A549 (cell line): ENCODE measurements at regions not wholly inside any gene's neighbourhood (a gene's known extent, or its start where the extent isn't known, plus 50 kb on each side); places are given as distances from the start of the nearest gene placed in this dataset.

Experiments
- ATAC-seq, 2 experiments: fragments of 200-7000 bp in 1 of 2; fragments of >200 bp in 1 of 2; cut with Nextera tagmentation in 1 of 2; cut with Tn5 transposase in 1 of 2; 3 replicates each; pipeline versions ENCODE4 v1.8.0 to v1.9.1; 2018 to 2020; ENCODE audit warnings: mild to moderate bottlenecking in 1 of 2, moderate library complexity in 1 of 2
- CTCF ChIA-PET: fragments of 300-600 bp; sonication (Branson Sonifier 250); formaldehyde crosslinking; extraction: SDS; loops from one replicate; lab custom pipeline; 2021; ENCODE audit warnings: antibody characterized with exemption, inconsistent platforms; lab: Yijun Ruan, JAX
- POLR2A ChIA-PET: fragments of 350-600 bp; formaldehyde crosslinking; extraction: SDS; loops from one replicate; lab custom pipeline; 2021; ENCODE audit warnings: antibody characterized with exemption, inconsistent platforms; lab: Yijun Ruan, JAX
- DNase-seq, 2 experiments: peaks; one replicate each; pipeline versions ENCODE4 v3.0.0 to v3.0.0-alpha.2; 2011 to 2016; ENCODE audit warnings: low read depth in 1 of 2, low spot score in 1 of 2
- FAIRE-seq: peaks from 2 replicates; lab custom pipeline; 2011; peaks lifted over from hg19 to GRCh38; lab: Jason Lieb, UNC
- H3K27ac ChIP-seq, 2 experiments: fragments of >200 bp; sonication (Bioruptor Twin); formaldehyde crosslinking; 3 replicates each; pipeline ENCODE4 v1.5.1; 2016 to 2017
- H3K4me1 ChIP-seq: fragments of >200 bp; sonication (Bioruptor Twin); formaldehyde crosslinking; 3 replicates; pipeline ENCODE4 v1.6.1; 2016
- H3K4me2 ChIP-seq: fragments of >200 bp; sonication (Bioruptor Twin); formaldehyde crosslinking; 3 replicates; pipeline ENCODE4 v1.6.1; 2016
- H3K4me3 ChIP-seq: fragments of >200 bp; sonication (Bioruptor Twin); formaldehyde crosslinking; 3 replicates; pipeline ENCODE4 v1.5.1; 2016
- H3K9me3 ChIP-seq: fragments of >200 bp; sonication (Bioruptor Twin); formaldehyde crosslinking; 3 replicates; pipeline ENCODE4 v1.6.1; 2016
- CEBPB ChIP-seq, 2 experiments: fragments of >200 bp in 1 of 2; sonication (Bioruptor Twin) in 1 of 2; formaldehyde crosslinking in 1 of 2; IDR thresholded peaks; 2 replicates each; pipeline ENCODE4 v1.6.1; 2012 to 2016
- CHD2 ChIP-seq: fragments of 150-350 bp; IDR thresholded peaks from 2 replicates; pipeline ENCODE4 v1.6.1; 2014; ENCODE audit warnings: low read length; ENCODE audit not compliant: partially characterized antibody
- ELK1 ChIP-seq: fragments of 150-350 bp; IDR thresholded peaks from 2 replicates; pipeline ENCODE4 v1.6.1; 2014; ENCODE audit warnings: low read depth, mild to moderate bottlenecking, low read length
- EP300 ChIP-seq, 2 experiments: fragments of >200 bp; sonication (Bioruptor Twin); formaldehyde crosslinking; IDR thresholded peaks; 2 replicates in 1 of 2; 3 replicates in 1 of 2; pipeline ENCODE4 v1.6.1; 2016 to 2017
- FOSL2 ChIP-seq, 2 experiments: fragments of 450-650 bp in 1 of 2; fragments of >200 bp in 1 of 2; sonication (Bioruptor Twin) in 1 of 2; formaldehyde crosslinking; IDR thresholded peaks; 2 replicates each; pipeline versions ENCODE4 v1.5.0 to v1.6.1; 2016 to 2020; ENCODE audit warnings: mild to moderate bottlenecking in 1 of 2, moderate library complexity in 1 of 2
- GATA3 ChIP-seq: IDR thresholded peaks from 2 replicates; pipeline ENCODE4 v1.6.1; 2012; ENCODE audit warnings: borderline replicate concordance
- HDAC2 ChIP-seq: fragments of 200-600 bp; sonication (generic); IDR thresholded peaks from 2 replicates; pipeline ENCODE4 v1.6.1; 2016
- HES2 ChIP-seq: fragments of >200 bp; sonication (Bioruptor Twin); formaldehyde crosslinking; IDR thresholded peaks from 2 replicates; pipeline ENCODE4 v1.6.1; 2016
- HEYL ChIP-seq: fragments of 250-450 bp; sonication (Bioruptor Pico); IDR thresholded peaks from 2 replicates; pipeline ENCODE4 v1.8.0; 2021; ENCODE audit warnings: mild to moderate bottlenecking, moderate library complexity
- HMGXB4 ChIP-seq: fragments of 250-450 bp; sonication (Bioruptor Pico); IDR thresholded peaks from 2 replicates; pipeline ENCODE4 v1.5.0; 2021; ENCODE audit warnings: mild to moderate bottlenecking, moderate library complexity, borderline replicate concordance
- HOXA7 ChIP-seq: fragments of 250-450 bp; sonication (Bioruptor Pico); IDR thresholded peaks from 2 replicates; pipeline ENCODE4 v1.5.0; 2020; ENCODE audit warnings: mild to moderate bottlenecking, moderate library complexity
- HOXB5 ChIP-seq: fragments of 250-450 bp; sonication (Bioruptor Pico); IDR thresholded peaks from 2 replicates; pipeline ENCODE4 v1.5.0; 2020; ENCODE audit warnings: mild to moderate bottlenecking, moderate library complexity
- JUNB ChIP-seq: fragments of >200 bp; sonication (Bioruptor Twin); formaldehyde crosslinking; IDR thresholded peaks from 2 replicates; pipeline ENCODE4 v1.6.1; 2016
- KDM5A ChIP-seq: fragments of 200-600 bp; sonication (generic); IDR thresholded peaks from 2 replicates; pipeline ENCODE4 v1.6.1; 2016; ENCODE audit warnings: antibody characterized with exemption, mild to moderate bottlenecking
- MAFK ChIP-seq: fragments of 450-650 bp; IDR thresholded peaks from 2 replicates; pipeline ENCODE4 v1.6.1; 2014; ENCODE audit not compliant: partially characterized antibody
- MYC ChIP-seq: IDR thresholded peaks from 2 replicates; pipeline ENCODE4 v1.6.1; 2012; ENCODE audit warnings: mild to moderate bottlenecking, inconsistent platforms, low read length, improper control_type of control experiment, borderline replicate concordance
- NR3C1 ChIP-seq: fragments of >200 bp; sonication (Bioruptor Twin); formaldehyde crosslinking; IDR thresholded peaks from 3 replicates; pipeline ENCODE4 v1.6.1; 2017
- POLR2AphosphoS2 ChIP-seq: conservative IDR thresholded peaks from 2 replicates; pipeline ENCODE4 v1.6.1; 2012; ENCODE audit warnings: low read length, improper control_type of control experiment, inconsistent platforms
- RAD21 ChIP-seq, 2 experiments: fragments of >200 bp in 1 of 2; sonication (Bioruptor Twin) in 1 of 2; formaldehyde crosslinking in 1 of 2; IDR thresholded peaks in 1 of 2; conservative IDR thresholded peaks in 1 of 2; 2 replicates in 1 of 2; 3 replicates in 1 of 2; pipeline ENCODE4 v1.6.1; 2012 to 2018; ENCODE audit warnings: inconsistent platforms in 1 of 2
- RCOR1 ChIP-seq: fragments of 150-350 bp; IDR thresholded peaks from 2 replicates; pipeline ENCODE4 v1.6.1; 2014; ENCODE audit warnings: antibody characterized with exemption, low read length, low read depth
- RNF2 ChIP-seq: fragments of 200-600 bp; sonication (generic); IDR thresholded peaks from 2 replicates; pipeline ENCODE4 v1.6.1; 2016; ENCODE audit warnings: low read depth, mild to moderate bottlenecking, antibody characterized with exemption, moderate library complexity, borderline replicate concordance
- SMC3 ChIP-seq: fragments of >200 bp; sonication (Bioruptor Twin); formaldehyde crosslinking; IDR thresholded peaks from 3 replicates; pipeline ENCODE4 v1.6.1; 2018; ENCODE audit warnings: inconsistent platforms
- USF2 ChIP-seq: fragments of 450-650 bp; IDR thresholded peaks from 2 replicates; pipeline ENCODE4 v1.6.1; 2014; ENCODE audit warnings: antibody characterized with exemption
- ZC3H11A ChIP-seq: fragments of 450-650 bp; IDR thresholded peaks from 2 replicates; pipeline ENCODE4 v1.6.1; 2014; ENCODE audit warnings: antibody characterized with exemption, mild to moderate bottlenecking
- ZSCAN20 ChIP-seq: fragments of 250-450 bp; sonication (Bioruptor Pico); IDR thresholded peaks from 2 replicates; pipeline ENCODE4 v1.8.0; 2022; ENCODE audit warnings: mild to moderate bottlenecking, moderate library complexity
- WGBS: methylation state at CpG from one replicate; pipeline ENCODE4 v1.1.6; 2017; ENCODE audit errors: missing lambda C conversion rate; 5-methylcytosine and 5-hydroxymethylcytosine counted together
- TF ChIP-seq, protein P1 (sequence below): IDR thresholded peaks from 2 replicates; pipeline ENCODE4 v1.6.1; 2012
- TF ChIP-seq, protein P2 (sequence below): IDR thresholded peaks from 2 replicates; pipeline ENCODE4 v1.6.1; 2012; ENCODE audit warnings: low read depth, borderline replicate concordance
- TF ChIP-seq, protein P3 (sequence below): fragments of >200 bp; sonication (Bioruptor Twin); formaldehyde crosslinking; IDR thresholded peaks from 3 replicates; pipeline ENCODE4 v1.5.1; 2016

- no peak for ATAC-seq
- ChIA-PET POLR2A (no interaction called here), CTCF (interaction anchor here (0.8 kb wide), 1 partner anchor 132 kb away, joined by 3 read pairs; no protein-coding TSS in a partner anchor)
- Histone ChIP-seq H3K4me1 (no peaks in the 10 kb centered on the region), H3K9me3 (no peaks in the 10 kb centered on the region; the same call in 2 of the 3 replicates), H3K4me3 (no peak overlapping the region), H3K4me2 (no peak overlapping the region), H3K27ac (no peak overlapping the region)
- no peak for DNase-seq
- WGBS = 37% methylated on average over 12 of the region's 12 CpGs
- no peak for FAIRE-seq
- TF ChIP-seq FOSL2 (IDR thresholded peaks at IDR 0.05) (no peak), FOSL2 (CRISPR knock-in tag; IDR thresholded peaks at IDR 0.05) (no peak), MAFK (no peak), NR3C1 (no peak), RNF2 (no peak), EP300 (IDR thresholded peaks at IDR 0.05) (no peak), HOXA7 (CRISPR knock-in tag) (no peak), HES2 (no peak), MYC (no peak), RAD21 (conservative IDR thresholded peaks at IDR 0.05 in 1 of 2, IDR thresholded peaks at IDR 0.05 in 1 of 2) (no peak)
- TF ChIP-seq, protein P1, sequence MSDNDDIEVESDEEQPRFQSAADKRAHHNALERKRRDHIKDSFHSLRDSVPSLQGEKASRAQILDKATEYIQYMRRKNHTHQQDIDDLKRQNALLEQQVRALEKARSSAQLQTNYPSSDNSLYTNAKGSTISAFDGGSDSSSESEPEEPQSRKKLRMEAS = no peak
- TF ChIP-seq, protein P2, sequence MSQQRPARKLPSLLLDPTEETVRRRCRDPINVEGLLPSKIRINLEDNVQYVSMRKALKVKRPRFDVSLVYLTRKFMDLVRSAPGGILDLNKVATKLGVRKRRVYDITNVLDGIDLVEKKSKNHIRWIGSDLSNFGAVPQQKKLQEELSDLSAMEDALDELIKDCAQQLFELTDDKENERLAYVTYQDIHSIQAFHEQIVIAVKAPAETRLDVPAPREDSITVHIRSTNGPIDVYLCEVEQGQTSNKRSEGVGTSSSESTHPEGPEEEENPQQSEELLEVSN = no peak
Observed at GRCh38 chr2:128477026-128477820, 158.6 kb upstream of the HS6ST1 start.

- H3K27ac ChIP-seq = no peak overlapping the region
- TF ChIP-seq MAFK (no peak), USF2 (no peak), CEBPB (IDR thresholded peaks at IDR 0.05) (no peak), HOXB5 (CRISPR knock-in tag) (no peak), KDM5A (no peak), HEYL (CRISPR knock-in tag) (no peak), ZSCAN20 (CRISPR knock-in tag) (no peak), RCOR1 (no peak), ELK1 (no peak), ZC3H11A (no peak), GATA3 (no peak), POLR2AphosphoS2 (no peak), HDAC2 (no peak), SMC3 (no peak), RNF2 (no peak), CHD2 (no peak), HMGXB4 (CRISPR knock-in tag) (no peak), JUNB (no peak)
- TF ChIP-seq, protein P2 = no peak
- TF ChIP-seq, protein P3, sequence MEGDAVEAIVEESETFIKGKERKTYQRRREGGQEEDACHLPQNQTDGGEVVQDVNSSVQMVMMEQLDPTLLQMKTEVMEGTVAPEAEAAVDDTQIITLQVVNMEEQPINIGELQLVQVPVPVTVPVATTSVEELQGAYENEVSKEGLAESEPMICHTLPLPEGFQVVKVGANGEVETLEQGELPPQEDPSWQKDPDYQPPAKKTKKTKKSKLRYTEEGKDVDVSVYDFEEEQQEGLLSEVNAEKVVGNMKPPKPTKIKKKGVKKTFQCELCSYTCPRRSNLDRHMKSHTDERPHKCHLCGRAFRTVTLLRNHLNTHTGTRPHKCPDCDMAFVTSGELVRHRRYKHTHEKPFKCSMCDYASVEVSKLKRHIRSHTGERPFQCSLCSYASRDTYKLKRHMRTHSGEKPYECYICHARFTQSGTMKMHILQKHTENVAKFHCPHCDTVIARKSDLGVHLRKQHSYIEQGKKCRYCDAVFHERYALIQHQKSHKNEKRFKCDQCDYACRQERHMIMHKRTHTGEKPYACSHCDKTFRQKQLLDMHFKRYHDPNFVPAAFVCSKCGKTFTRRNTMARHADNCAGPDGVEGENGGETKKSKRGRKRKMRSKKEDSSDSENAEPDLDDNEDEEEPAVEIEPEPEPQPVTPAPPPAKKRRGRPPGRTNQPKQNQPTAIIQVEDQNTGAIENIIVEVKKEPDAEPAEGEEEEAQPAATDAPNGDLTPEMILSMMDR = no peak
- TF ChIP-seq, all 56 proteins: peak for 0
- ChIA-PET POLR2A (no interaction called here), CTCF (no interaction called here)
- 97% methylated on average over 2 of the region's 2 CpGs for WGBS
- Histone ChIP-seq H3K9me3 (no peaks in the 10 kb centered on the region; the same call in 2 of the 3 replicates), H3K4me1 (no peaks in the 10 kb centered on the region), H3K4me3 (no peak overlapping the region), H3K4me2 (no peak overlapping the region)
- ATAC-seq (no peak), DNase-seq (no peak), FAIRE-seq (no peak)
Observed at GRCh38 chr2:128477891-128478290, 159.2 kb upstream of the HS6ST1 start.
